ENCODE measurements at regions not wholly inside any gene's neighbourhood (a gene's known extent, or its start where the extent isn't known, plus 50 kb on each side); places are given as distances from the start of the nearest gene placed in this dataset.

GRCh38 chr18:51429644-51430043 lies 232.2 kb upstream of the MEX3C start:
- TF ChIP-seq, protein P1, sequence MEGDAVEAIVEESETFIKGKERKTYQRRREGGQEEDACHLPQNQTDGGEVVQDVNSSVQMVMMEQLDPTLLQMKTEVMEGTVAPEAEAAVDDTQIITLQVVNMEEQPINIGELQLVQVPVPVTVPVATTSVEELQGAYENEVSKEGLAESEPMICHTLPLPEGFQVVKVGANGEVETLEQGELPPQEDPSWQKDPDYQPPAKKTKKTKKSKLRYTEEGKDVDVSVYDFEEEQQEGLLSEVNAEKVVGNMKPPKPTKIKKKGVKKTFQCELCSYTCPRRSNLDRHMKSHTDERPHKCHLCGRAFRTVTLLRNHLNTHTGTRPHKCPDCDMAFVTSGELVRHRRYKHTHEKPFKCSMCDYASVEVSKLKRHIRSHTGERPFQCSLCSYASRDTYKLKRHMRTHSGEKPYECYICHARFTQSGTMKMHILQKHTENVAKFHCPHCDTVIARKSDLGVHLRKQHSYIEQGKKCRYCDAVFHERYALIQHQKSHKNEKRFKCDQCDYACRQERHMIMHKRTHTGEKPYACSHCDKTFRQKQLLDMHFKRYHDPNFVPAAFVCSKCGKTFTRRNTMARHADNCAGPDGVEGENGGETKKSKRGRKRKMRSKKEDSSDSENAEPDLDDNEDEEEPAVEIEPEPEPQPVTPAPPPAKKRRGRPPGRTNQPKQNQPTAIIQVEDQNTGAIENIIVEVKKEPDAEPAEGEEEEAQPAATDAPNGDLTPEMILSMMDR (IDR thresholded peaks at IDR 0.05; ENCODE audit: insufficient read depth, low read length), result no peak
- TF ChIP-seq POLR2AphosphoS5 (IDR thresholded peaks at IDR 0.05; ENCODE audit: low read depth) (no peak), GABPA (IDR thresholded peaks at IDR 0.05; ENCODE audit: low read depth) (no peak), SPI1 (IDR thresholded peaks at IDR 0.05; ENCODE audit: borderline replicate concordance, low read depth) (no peak)
- TF ChIP-seq, protein P2, sequence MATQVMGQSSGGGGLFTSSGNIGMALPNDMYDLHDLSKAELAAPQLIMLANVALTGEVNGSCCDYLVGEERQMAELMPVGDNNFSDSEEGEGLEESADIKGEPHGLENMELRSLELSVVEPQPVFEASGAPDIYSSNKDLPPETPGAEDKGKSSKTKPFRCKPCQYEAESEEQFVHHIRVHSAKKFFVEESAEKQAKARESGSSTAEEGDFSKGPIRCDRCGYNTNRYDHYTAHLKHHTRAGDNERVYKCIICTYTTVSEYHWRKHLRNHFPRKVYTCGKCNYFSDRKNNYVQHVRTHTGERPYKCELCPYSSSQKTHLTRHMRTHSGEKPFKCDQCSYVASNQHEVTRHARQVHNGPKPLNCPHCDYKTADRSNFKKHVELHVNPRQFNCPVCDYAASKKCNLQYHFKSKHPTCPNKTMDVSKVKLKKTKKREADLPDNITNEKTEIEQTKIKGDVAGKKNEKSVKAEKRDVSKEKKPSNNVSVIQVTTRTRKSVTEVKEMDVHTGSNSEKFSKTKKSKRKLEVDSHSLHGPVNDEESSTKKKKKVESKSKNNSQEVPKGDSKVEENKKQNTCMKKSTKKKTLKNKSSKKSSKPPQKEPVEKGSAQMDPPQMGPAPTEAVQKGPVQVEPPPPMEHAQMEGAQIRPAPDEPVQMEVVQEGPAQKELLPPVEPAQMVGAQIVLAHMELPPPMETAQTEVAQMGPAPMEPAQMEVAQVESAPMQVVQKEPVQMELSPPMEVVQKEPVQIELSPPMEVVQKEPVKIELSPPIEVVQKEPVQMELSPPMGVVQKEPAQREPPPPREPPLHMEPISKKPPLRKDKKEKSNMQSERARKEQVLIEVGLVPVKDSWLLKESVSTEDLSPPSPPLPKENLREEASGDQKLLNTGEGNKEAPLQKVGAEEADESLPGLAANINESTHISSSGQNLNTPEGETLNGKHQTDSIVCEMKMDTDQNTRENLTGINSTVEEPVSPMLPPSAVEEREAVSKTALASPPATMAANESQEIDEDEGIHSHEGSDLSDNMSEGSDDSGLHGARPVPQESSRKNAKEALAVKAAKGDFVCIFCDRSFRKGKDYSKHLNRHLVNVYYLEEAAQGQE (IDR thresholded peaks at IDR 0.05; ENCODE audit: insufficient replicate concordance, low read depth), result no peak

Data from HL-60 (cell line).